Gastroesophageal sphincter (tissue), 4 donors: ENCODE measurements at regions not wholly inside any gene's neighbourhood (a gene's known extent, or its start where the extent isn't known, plus 50 kb on each side); places are given as distances from the start of the nearest gene placed in this dataset.

Source experiments
- ATAC-seq: fragments of 150-250 bp; one replicate; pipeline ENCODE4 v1.9.1; 2016; ENCODE audit warnings: mild to moderate bottlenecking, moderate library complexity
- H3K27ac ChIP-seq, 4 donors: fragments of 200-600 bp; sonication (generic) in 3 of 4; 1 replicate in 3 of 4; 2 replicates in 1 of 4; pipeline ENCODE4 v1.5.1; 2016 to 2019
- H3K27me3 ChIP-seq: fragments of 200-600 bp; sonication (generic); one replicate; pipeline ENCODE4 v1.5.1; 2019
- H3K36me3 ChIP-seq, 2 donors: fragments of 200-600 bp; sonication (generic); one replicate each; pipeline ENCODE4 v1.5.1; 2019; ENCODE audit warnings: control low read depth in 1 of 2
- H3K4me1 ChIP-seq, 3 donors: fragments of 200-600 bp; sonication (generic); 1 replicate in 2 of 3; 2 replicates in 1 of 3; pipeline ENCODE4 v1.5.1; 2016 to 2019; ENCODE audit warnings: control low read depth in 2 of 3
- H3K4me3 ChIP-seq, 2 donors: fragments of 200-600 bp; sonication (generic); one replicate each; pipeline ENCODE4 v1.5.1; 2019; ENCODE audit warnings: mild to moderate bottlenecking in 1 of 2, moderate library complexity in 1 of 2
- H3K9me3 ChIP-seq, 3 donors: fragments of 200-600 bp; sonication (generic); one replicate each; pipeline ENCODE4 v1.5.1; 2017 to 2019; ENCODE audit warnings: control low read depth in 2 of 3
- CTCF ChIP-seq, 4 experiments: fragments of 200-600 bp in 2 of 4; fragments of 450-650 bp in 2 of 4; sonication (generic) in 1 of 4; IDR thresholded peaks; one replicate each; pipeline ENCODE4 v1.5.1; 2017 to 2019; ENCODE audit warnings: antibody characterized with exemption in 4 of 4, mild to moderate bottlenecking in 2 of 4, moderate library complexity in 2 of 4
- EP300 ChIP-seq: sonication (generic); formaldehyde crosslinking; IDR thresholded peaks from one replicate; pipeline ENCODE4 v1.6.1; 2017; ENCODE audit warnings: antibody characterized with exemption, mild to moderate bottlenecking
- POLR2A ChIP-seq, 2 donors: fragments of 450-650 bp; IDR thresholded peaks; one replicate each; pipeline ENCODE4 v1.6.1; 2017; ENCODE audit warnings: antibody characterized with exemption in 2 of 2, mild to moderate bottlenecking in 2 of 2, moderate library complexity in 1 of 2
- POLR2AphosphoS5 ChIP-seq: sonication (generic); formaldehyde crosslinking; IDR thresholded peaks from one replicate; pipeline ENCODE4 v1.6.1; 2017; ENCODE audit warnings: antibody characterized with exemption
- WGBS, 2 donors: methylation state at CpG; one replicate each; pipeline ENCODE4 v1.1.5; 2018; ENCODE audit warnings: low coverage in 1 of 2; 5-methylcytosine and 5-hydroxymethylcytosine counted together

DNA sequence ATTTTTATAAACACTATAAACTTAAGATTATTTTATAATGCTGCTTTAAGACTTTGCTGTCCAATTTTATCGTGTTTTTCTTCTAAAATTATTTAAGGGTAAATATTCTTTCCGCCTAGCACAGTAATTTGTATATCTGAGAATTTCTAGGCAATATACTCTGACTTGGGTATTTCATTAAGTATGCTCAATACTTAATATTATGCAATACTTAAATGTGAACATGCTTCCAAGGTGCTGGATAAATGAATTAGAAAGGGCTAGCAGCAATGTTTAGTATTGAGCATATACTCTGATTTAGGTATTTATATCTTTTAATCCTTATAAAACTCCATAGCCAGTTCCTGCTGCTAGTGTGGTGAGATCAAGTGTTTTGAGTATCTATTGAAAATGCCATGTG is 60.3 kb upstream of the ANO3 start:
- no peak overlapping the region for H3K27ac ChIP-seq
- TF ChIP-seq EP300 (no peak), POLR2AphosphoS5 (no peak), POLR2A (IDR thresholded peaks at IDR 0.05) (no peak), CTCF (IDR thresholded peaks at IDR 0.05) (no peak)
- no peak overlapping the region for H3K4me3 ChIP-seq
- H3K4me1 ChIP-seq = peaks cover 0 to 3% (median 0%) of the 10 kb centered on the region in 3 donors
- no peak for ATAC-seq
- WGBS, 2 donors = 85 to 93% methylated on average over 2 of the region's 2 CpGs
- no peaks in the 10 kb centered on the region for H3K27me3 ChIP-seq
- H3K36me3 ChIP-seq = no peaks in the 10 kb centered on the region
- H3K9me3 ChIP-seq = no peaks in the 10 kb centered on the region

DNA sequence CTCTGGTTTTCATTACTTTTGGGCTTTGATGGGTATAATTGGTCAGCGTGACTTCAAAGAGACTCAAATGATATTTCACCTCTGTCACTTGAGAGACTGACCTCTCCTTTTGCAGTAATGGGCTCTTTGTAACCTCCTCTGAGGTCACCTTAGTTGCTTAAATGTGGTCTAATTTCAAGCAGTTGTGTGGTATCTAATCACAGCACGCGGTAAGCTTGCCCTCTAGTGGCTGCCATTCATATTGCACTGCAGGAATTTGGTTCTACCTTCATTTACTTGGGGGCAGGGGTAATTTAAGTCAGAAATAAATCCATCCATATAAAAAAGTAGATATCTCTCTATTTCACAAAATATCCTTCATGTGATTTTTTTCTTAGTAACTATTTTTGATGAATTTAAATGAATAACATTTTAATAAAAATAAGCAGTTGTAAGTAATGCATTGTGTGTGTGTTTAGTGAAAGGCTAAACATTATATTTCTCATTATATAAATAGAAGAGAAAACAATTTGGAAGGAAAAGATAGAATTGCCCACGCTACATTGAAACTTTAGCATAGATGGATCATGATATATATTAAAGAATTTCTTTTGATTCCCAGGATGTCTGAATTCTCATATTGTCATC is 55.0 kb upstream of the ANO3 start:
- 9 to 12% methylated on average over 4 of the region's 4 CpGs for WGBS, 2 donors
- Histone ChIP-seq H3K27ac (no peak overlapping the region), H3K27me3 (no peaks in the 10 kb centered on the region), H3K4me1 (peaks cover 0 to 4% (median 0%) of the 10 kb centered on the region in 3 donors), H3K4me3 (no peak overlapping the region), H3K9me3 (no peaks in the 10 kb centered on the region), H3K36me3 (no peaks in the 10 kb centered on the region)
- peak; percentile 57 for ATAC-seq
- TF ChIP-seq POLR2A (IDR thresholded peaks at IDR 0.05) (no peak), CTCF (IDR thresholded peaks at IDR 0.05) (peak; percentile 87 to 94 (median 91)), EP300 (no peak)

GRCh38 chr11:26278354-26278753 is 53.6 kb upstream of the ANO3 start:
- no peak for ATAC-seq
- no peaks in the 10 kb centered on the region for H3K9me3 ChIP-seq
- H3K4me3 ChIP-seq = no peak overlapping the region
- WGBS, 2 donors = 13 to 21% methylated on average over 1 of the region's 1 CpG
- no peaks in the 10 kb centered on the region for H3K36me3 ChIP-seq
- TF ChIP-seq POLR2AphosphoS5 = no peak
- TF ChIP-seq EP300 = no peak
- no peak for TF ChIP-seq POLR2A (IDR thresholded peaks at IDR 0.05)
- TF ChIP-seq CTCF (IDR thresholded peaks at IDR 0.05) = no peak
- peaks cover 0 to 4% (median 0%) of the 10 kb centered on the region in 3 donors for H3K4me1 ChIP-seq
- no peak overlapping the region for H3K27ac ChIP-seq
- H3K27me3 ChIP-seq = no peaks in the 10 kb centered on the region
